GM12891 (cell line): ENCODE measurements at regions not wholly inside any gene's neighbourhood (a gene's known extent, or its start where the extent isn't known, plus 50 kb on each side); places are given as distances from the start of the nearest gene placed in this dataset.
"Not testable (repeated sequence)": the region's sequence is repeated elsewhere in the genome, so short reads cannot be mapped to it uniquely, and the experiment has no call there.

Source experiments
- POLR2A ChIP-seq: IDR thresholded peaks from 2 replicates; pipeline ENCODE4 v1.6.1; 2011; ENCODE audit warnings: low read depth, low read length, control low read depth
- POLR2AphosphoS5 ChIP-seq: IDR thresholded peaks from 2 replicates; pipeline ENCODE4 v1.6.1; 2011; ENCODE audit warnings: low read depth, low read length, control low read depth
- POU2F2 ChIP-seq: IDR thresholded peaks from 2 replicates; pipeline ENCODE4 v1.6.1; 2011; ENCODE audit warnings: low read depth, mild to moderate bottlenecking, control low read depth, low read length, moderate library complexity
- SPI1 ChIP-seq: IDR thresholded peaks from 2 replicates; pipeline ENCODE4 v1.6.1; 2011; ENCODE audit warnings: low read depth, low read length, control low read depth
- TAF1 ChIP-seq: IDR thresholded peaks from 2 replicates; pipeline ENCODE4 v1.6.1; 2011; ENCODE audit warnings: low read depth, low read length, control low read depth

- TF ChIP-seq POLR2A, POLR2AphosphoS5, TAF1, SPI1, POU2F2: not testable (repeated sequence)
These were observed 93.1 kb downstream of the NPIPB5 start for GRCh38 chr16:22603744-22604143.
